HEK293T (cell line): ENCODE measurements at regions not wholly inside any gene's neighbourhood (a gene's known extent, or its start where the extent isn't known, plus 50 kb on each side); places are given as distances from the start of the nearest gene placed in this dataset.

ENCODE experiments used
- ELF4 ChIP-seq: fragments of 450-650 bp; IDR thresholded peaks from 2 replicates; pipeline ENCODE4 v1.6.1; 2017; ENCODE audit warnings: antibody characterized with exemption
- L3MBTL2 ChIP-seq: fragments of 450-650 bp; conservative IDR thresholded peaks from 2 replicates; pipeline ENCODE4 v1.6.1; 2016; ENCODE audit warnings: mild to moderate bottlenecking
- NFRKB ChIP-seq: fragments of 450-650 bp; IDR thresholded peaks from 2 replicates; pipeline ENCODE4 v1.6.1; 2016; ENCODE audit warnings: mild to moderate bottlenecking, moderate library complexity

DNA sequence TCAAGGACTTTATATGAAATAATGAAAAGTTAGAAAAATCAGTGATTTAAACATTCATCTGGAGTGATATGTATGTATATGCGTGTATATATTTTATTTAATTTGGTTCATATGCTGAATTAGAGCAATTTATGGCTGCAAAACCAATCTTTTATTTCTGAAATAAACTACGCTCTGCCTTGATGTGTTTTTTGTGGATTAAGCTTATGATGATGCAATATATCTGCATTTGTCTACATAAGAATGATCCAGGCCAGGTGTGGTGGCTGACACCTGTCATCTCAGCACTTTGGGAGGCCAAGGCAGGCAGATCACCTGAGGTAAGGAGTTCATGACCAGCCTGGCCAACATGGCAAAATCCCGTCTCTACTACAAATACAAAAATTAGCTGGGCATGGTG is 1842.3 kb upstream of the CDH6 start:
- TF ChIP-seq L3MBTL2, result no peak
- TF ChIP-seq ELF4, result no peak
- TF ChIP-seq NFRKB, result no peak
